Stimulated activated CD8-positive, alpha-beta memory T cell treated with anti-CD3 and anti-CD28 coated beads, Interleukin-15, amount 100 ng/mL, for 4 hours (primary cell): ENCODE measurements at regions not wholly inside any gene's neighbourhood (a gene's known extent, or its start where the extent isn't known, plus 50 kb on each side); places are given as distances from the start of the nearest gene placed in this dataset.

Source experiments
- DNase-seq, 2 donors: peaks; one replicate each; pipeline ENCODE4 v3.0.0-alpha.2; 2020; ENCODE audit warnings: low read depth in 2 of 2

GRCh38 chr12:30874455-30875321 is 51.9 kb upstream of the TSPAN11 start:
- no peak for DNase-seq

GRCh38 chr12:30870491-30871265 is 55.9 kb upstream of the TSPAN11 start:
- no peak for DNase-seq

- no peak for DNase-seq
These were observed 59.1 kb upstream of the TSPAN11 start for GRCh38 chr12:30867415-30867814.

GRCh38 chr12:30866256-30866655 is 60.3 kb upstream of the TSPAN11 start:
- no peak for DNase-seq

- DNase-seq, result no peak
These were observed 62.7 kb upstream of the TSPAN11 start for GRCh38 chr12:30863839-30864238.

- no peak for DNase-seq
These were observed 64.1 kb upstream of the TSPAN11 start for GRCh38 chr12:30862486-30862885.

- no peak for DNase-seq
These were observed 67.3 kb upstream of the TSPAN11 start for GRCh38 chr12:30859226-30859625.

GRCh38 chr12:30858471-30858870 is 68.1 kb upstream of the TSPAN11 start:
- no peak for DNase-seq

GRCh38 chr12:30853561-30854133 is 72.9 kb upstream of the TSPAN11 start:
- DNase-seq, result no peak

GRCh38 chr12:30850684-30851083 is 75.9 kb upstream of the TSPAN11 start:
- DNase-seq, result no peak

GRCh38 chr12:30847259-30847658 is 79.3 kb upstream of the TSPAN11 start:
- no peak for DNase-seq

GRCh38 chr12:30846776-30847175 is 79.8 kb upstream of the TSPAN11 start:
- DNase-seq, result no peak

- DNase-seq, result no peak
These were observed 80.9 kb upstream of the TSPAN11 start for GRCh38 chr12:30845676-30846075.

GRCh38 chr12:30843211-30843610 is 83.3 kb upstream of the TSPAN11 start:
- DNase-seq, result no peak

GRCh38 chr12:30840715-30841114 is 85.8 kb upstream of the TSPAN11 start:
- no peak for DNase-seq

- no peak for DNase-seq
These were observed 85.0 kb upstream of the CAPRIN2 start for GRCh38 chr12:30839643-30840220.

GRCh38 chr12:30837595-30837994 is 82.8 kb upstream of the CAPRIN2 start:
- no peak for DNase-seq

GRCh38 chr12:30836656-30837445 is 82.1 kb upstream of the CAPRIN2 start:
- no peak for DNase-seq

- DNase-seq, result no peak
These were observed 80.5 kb upstream of the CAPRIN2 start for GRCh38 chr12:30835216-30835615.

- DNase-seq, result no peak
These were observed 76.0 kb upstream of the CAPRIN2 start for GRCh38 chr12:30830751-30831150.

- DNase-seq, result no peak
These were observed 75.1 kb upstream of the CAPRIN2 start for GRCh38 chr12:30829876-30830275.
